ENCODE measurements at regions not wholly inside any gene's neighbourhood (a gene's known extent, or its start where the extent isn't known, plus 50 kb on each side); places are given as distances from the start of the nearest gene placed in this dataset.
A peak's percentile ranks its signal among the peaks of the same experiment; 100 is the strongest.

DNA sequence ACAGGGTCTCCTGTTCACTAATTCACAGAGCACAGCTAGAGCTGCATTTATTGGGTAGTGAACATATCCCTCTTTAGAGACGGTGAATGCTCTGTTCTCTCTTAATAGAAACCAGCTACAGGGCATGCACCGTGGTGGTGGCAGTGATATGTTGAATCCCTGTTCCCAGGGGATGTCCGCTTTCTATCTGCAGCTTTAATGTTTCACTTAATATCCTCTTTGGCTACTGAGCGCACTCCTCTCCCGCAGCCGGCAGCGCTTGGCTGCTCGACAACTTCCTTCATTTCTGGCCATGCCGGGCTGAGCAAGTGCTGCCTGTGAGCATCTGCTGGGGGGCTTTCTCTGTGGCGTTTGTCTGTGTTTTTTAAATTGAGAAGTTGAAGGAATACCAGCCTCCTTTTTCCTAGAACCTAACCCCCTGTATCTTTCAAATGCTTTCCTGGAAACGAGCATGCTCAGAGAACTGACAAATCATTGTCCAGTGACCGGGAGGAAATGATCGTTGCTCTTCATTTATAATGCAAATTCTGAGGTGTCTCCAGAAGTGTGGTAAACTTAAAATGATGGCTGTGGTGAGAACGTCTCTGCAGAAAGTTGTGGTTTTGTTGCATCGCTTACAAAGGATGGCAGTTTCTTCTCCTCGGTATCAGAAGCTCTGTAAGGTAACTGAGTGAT is 297.9 kb downstream of the UTRN start:
- DNase-seq = peak; percentile 56 to 85

DNA sequence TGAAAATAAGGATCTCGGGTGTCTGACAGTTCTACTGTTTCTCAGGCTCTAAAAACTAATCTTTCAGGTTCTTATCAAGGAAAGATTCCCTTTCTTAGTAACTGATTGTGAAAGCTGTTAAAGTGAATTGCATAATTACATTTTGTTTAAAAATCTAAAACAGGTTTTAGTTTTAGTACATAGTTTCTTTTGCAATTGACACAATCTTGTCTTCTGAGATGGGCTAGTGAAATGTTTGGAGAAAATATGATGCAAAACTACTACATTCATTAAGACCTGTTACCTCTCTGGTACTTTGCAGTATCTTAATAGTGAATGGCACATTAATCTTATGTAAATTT is 298.4 kb downstream of the UTRN start:
- no peak for DNase-seq

DNA sequence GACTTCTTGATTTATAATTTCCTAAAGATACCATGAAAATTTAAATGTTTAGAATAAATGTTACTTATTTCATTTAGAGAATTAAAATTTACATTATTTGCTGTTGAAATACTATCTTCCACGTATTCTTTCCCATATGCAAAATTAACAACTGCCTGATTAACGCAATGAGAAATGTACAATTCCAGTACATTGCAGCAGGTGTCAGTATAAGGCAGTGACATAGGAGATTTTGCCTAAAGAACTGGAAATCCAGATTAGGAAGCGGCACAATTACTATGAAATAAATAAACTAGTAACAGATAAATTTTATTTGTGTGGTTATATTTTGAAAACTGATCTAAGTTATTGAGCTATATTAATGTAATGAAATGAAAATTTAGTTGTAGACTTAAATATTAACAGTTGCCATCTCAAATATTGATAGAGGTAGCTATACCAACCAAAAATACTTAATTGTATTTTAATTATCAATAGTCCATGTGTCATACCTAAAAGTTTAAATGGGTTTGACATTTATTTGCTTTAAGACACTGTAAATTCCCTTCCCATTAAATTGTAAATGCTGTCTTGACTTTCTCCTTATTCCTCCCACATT is 300.2 kb downstream of the UTRN start:
- DNase-seq = peak; percentile 18 to 67

DNA sequence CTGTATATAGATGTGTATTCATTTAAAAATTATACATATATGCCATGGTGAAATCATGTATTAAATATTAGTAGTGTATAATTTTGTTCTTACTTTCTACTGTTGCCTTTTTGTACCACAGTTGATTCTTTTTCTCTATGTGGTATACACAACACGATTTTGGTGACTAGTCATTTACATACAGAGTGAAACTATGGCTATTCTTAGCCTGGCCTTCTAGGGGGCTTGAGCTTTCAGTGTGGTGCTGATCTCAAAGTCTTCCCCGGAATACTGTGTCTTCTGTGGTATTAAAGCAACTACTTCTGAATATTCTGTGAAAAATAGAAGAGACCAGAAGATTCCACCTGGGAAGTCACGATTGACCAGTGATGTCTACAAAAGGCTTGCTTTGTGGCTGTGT is 301.9 kb downstream of the UTRN start:
- peak in 1 of 2 experiments; percentile 1 for DNase-seq

DNA sequence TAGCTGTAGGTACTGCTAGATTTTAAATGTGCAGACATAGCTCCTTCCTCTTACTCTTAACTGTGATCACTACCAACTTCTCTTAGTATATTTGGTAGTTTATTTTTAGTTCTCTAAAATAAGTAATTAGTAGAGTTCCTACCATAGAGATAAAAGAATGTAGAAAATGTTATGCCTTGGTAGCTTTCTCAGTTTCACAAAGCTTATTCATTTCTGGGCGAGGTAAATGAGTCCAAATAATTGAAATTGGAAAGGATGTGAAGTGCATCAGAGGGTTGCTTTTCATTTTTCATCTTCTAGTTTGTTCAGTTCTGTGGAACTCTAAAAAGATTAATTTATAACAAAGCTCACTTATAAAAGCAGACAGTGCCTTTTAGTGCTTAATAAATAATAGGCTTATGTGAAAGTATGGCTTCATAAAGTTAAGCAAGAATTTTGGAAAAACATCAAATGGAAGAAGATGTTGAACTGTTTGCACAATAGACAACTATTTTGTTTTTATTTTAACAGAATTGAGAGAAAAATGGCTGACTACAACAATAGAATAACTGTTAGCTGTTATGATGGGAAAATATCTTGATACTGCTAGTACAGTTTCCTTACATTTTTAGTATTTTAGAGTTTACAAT is 303.7 kb downstream of the UTRN start:
- DNase-seq = no peak

DNA sequence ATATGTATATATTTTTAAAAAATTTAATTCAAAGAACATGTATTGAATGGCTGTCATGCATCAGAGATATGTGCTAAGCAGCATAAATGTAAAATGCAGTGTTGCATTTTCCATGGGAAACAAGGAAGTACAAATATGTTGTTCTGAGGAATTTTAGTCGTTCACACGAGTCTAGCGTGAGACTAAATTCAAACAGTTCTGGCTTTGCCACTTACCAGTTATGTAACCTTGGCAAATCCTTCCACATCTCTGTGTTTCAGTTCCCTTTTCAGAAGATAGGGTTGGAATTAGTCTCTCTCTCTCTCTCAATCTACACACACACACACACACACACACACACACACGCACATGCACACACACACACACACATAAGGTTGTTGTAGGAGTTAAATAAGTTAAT is 305.4 kb downstream of the UTRN start:
- DNase-seq = no peak

DNA sequence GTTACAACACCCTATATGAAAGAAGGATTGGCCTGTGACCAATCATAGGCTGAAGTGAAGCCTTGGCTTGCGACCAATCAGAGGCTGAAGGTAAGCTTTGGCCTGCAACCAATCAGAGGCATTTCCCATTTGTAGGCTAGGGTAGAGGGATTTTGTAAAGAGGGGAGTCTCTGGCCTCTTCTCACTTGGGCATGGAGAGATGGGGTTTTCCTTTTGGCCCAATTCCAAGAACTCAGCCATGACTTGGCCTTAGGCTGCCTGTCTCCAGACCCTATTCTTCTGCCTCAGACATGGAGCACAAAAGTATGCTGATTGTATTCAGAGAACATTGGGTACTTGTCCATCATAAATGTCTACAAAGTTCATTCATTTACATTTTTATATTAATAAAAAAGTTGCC is 308.3 kb downstream of the UTRN start:
- DNase-seq = no peak

DNA sequence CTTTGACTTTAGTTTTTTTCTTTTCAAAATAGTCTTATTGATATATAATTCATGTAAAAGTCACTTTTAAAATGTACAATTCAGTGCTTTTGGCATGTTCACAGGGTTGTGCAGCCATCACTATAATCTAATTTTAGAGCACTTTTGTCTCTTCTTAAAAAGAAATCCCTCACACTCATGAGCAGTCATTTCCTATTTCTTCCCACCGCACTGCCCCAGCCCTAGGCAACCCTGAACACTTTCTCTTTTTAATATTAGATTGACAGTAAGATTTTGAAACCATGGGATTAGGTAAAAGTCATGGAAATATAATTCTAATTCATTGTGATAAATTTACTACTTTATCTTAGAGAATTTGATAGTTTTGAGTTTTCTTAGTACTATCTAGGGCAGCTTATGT is 309.4 kb downstream of the UTRN start:
- no peak for DNase-seq

DNA sequence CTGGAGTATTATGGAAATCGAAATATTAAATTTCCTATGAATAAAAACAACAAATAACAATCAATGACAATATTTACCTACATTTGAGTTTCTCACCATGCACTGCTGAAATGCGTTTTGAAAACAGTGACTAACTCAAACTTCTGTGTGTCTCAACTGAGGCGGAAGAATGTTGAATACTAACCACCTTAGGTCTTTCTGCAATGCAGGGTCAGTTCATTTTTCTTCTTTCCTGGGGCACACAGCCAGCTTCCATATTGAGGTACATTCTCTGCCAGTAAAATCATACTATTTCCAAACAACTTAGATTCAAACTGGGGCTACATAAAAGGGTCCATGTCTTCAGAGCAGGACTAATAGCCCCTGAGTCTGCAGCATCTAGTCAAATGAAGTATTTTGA is 310.1 kb downstream of the UTRN start:
- no peak for DNase-seq

DNA sequence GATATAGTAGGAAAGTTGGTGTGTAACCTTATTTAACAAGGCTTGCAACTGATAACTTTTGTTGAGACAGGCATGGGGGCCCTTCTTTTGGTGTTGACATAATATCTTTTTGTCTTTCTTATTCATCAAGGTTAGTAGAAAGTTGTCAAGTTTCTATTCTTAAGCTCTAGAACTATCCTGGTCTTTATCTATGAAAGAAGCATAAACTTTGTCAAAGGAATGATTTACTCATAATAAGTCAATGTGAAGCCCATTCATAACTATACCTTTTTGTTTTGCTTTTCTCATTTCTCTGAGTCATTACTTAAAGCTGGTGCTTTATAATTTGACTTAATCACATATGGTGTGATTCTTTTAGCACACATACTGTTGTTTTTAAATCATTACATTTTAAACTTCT is 312.4 kb downstream of the UTRN start:
- no peak for DNase-seq

DNA sequence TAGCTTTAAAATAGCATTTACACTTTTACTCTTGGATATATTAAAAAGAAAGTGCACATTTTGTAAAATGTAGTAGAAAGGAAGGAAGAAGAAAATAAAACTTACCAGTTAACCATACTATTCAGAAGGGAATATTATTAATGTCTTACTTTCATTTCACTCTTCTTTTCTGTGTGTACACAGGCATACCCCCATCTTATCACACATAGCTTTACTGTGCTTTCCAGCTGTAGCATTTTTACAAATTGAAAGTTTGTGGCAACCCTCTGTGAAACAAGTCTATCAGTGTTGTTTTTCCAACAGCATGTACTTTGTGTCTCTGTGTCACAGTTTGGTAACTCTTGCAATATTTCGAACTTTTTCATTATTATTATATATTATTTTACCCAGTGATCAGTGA is 314.5 kb downstream of the UTRN start:
- no peak for DNase-seq

DNA sequence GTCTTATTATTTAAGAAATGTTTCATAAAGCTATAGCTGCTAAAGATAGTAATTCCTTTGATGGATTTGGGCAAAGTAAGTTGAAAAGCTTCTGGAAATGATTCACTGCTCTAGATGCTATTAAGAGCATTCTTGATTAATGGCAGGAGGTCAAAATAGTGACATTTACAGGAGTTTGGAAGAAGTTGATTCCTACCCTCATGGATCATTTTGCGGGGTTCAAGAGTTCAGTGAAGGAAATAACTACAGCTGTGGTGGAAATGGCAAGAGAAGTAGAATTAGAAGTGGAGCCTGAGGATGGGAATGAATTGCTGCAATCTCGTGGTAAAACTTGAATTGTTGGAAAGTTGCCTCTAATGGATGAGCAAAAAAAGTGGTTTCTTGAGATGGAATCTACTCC is 316.1 kb downstream of the UTRN start:
- no peak for DNase-seq

DNA sequence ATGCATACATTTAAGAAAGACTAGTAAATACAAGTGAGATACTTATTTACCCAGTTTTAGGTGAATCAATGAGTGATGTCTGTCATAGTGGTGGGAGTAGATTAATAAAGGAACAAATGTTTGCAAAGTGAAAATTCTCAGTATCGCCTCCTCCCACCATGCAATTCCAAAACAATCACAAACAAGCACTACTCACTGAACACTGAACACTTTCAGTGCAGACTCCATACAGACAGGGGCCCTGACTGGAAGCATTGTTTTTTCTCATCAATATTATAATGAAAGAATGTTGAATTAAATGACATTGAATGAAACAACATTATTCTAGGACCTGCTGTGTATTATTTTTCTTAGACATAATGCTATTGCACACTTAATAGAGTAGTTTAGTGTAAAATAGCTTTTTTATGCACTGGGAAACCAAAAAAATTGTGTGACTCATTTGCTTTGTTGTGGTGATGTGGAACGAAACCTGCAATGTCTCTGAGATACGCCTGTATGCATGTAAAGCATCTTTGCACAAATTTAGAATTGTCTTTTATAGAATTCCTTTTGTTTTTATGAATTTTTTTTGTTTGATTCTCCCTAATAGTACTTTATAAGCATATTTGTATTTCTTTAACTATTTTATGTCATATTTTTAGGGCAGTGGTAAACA is 317.5 kb downstream of the UTRN start:
- no peak for DNase-seq

DNA sequence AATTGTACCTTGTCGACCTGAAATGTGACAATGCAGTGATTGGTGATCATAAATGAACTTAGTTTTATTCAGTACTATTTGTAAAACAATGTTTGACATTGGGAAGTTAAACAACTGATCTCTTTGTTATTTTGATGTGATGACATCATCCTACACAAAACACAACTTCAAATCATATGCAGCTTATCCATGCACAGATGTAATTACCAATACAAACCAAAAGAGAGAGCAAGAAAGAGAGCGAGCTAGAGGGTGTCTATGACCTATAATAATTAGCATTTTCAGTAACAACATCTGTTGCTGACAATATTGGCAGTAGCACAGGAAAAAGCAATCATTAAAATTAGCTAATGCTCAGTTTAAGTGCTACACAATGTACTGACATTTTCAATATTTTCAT is 320.9 kb downstream of the UTRN start:
- DNase-seq = peak in 1 of 2 experiments; percentile 68

DNA sequence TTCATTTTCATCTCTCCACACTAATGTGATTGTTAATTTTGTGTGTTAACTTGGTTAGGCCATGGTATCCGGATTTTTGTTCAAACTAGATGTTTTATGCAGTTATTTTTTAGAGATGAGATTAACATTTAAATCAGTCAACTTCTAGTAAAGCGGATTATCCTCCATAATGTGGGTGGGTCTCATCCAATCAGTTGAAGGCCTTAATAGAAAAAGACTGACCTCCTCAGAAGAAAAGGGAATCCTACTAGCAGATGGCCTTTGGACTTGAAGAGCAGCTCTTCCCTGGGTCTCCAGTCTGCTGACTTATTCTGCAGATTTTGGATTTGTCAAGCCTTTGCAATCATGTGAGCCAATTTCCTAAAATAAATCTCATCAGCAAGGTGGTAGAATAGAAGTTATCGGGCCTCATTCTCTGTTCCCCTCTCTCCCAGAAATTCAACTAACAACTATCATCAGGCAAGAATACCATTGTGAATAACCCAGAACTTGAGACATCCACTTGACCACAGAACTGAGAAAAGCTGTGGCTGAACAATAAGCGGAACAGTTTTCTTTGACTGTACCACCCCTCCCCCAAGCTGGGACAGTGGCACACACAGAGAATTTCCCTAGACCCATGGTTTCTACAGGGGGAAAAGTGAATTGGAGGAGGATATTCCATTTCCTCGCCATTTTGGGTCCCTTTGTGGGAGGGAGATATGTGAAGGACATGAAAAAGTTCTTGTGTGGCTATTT is 323.0 kb downstream of the UTRN start:
- DNase-seq = no peak

DNA sequence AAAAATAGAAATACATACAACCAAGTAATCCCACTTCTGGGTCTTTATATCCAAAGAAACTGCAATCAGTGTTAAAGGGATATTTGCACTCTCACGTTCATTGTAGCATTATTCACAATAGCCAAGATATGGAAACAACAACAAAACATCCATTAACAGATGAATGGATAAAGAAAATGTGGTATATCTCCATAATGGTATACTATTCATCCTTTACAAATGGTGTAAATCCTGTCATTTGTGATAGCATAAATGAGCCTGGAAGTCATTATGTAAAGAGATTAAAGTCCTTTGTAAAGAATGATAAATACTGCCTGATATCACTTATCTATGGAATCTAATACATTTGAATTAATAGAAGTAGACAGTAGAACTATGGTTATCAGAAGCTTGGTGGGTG is 327.7 kb downstream of the UTRN start:
- DNase-seq = no peak

DNA sequence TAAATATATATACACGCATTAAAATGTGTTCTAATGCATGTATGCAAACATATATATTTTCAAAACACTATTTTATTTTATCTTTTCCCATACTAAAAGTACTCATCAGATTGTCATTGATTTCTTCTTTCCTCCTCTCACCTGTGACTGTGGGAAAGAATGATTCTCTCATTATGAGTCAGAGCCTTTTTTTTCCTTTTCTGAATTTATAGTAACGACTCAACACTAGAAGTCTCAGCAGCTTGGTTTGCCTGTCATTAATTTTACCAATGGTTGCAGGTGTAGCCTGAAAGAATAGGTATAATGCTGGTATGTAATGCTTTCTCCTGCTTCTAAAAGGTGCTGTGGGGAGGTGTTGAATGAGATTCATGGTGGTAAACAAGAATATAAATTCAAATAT is 328.7 kb downstream of the UTRN start:
- DNase-seq = no peak

DNA sequence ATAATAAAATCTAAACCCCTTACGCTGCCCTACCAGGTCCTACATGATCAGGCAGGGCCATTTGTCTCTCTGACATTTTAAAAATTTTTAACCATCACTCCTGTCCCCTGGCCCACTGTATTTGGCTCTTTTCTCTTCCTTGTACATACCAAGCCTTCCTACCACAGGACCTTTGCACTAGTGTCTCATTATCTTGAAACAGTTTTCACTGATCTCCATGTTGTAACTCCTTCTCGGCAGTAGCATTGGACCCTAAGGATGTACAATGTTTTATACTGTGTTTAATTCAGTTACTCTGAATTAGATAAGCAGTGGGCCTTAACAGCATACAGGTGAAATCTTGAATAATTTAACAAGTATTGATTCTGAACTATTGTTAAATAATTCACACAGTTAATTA is 330.7 kb downstream of the UTRN start:
- DNase-seq = no peak

DNA sequence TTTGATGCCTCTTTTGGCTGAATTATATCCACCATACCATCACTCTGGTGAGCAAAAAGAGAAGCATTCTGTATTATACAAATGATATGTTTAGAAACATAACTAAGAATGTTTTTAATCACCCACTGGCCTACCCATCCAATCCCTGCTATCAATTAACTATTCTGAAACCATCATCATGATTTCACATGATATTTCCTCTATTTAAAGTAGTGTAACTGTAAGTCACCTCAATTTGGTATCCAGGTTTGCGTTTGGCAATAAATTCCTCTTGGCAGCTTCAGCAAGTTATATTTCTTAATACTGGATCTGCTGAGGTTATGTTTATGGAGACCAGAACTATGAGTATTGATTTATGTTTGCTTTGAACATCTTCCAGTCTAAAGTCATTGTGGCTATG is 332.1 kb downstream of the UTRN start:
- DNase-seq = no peak

DNA sequence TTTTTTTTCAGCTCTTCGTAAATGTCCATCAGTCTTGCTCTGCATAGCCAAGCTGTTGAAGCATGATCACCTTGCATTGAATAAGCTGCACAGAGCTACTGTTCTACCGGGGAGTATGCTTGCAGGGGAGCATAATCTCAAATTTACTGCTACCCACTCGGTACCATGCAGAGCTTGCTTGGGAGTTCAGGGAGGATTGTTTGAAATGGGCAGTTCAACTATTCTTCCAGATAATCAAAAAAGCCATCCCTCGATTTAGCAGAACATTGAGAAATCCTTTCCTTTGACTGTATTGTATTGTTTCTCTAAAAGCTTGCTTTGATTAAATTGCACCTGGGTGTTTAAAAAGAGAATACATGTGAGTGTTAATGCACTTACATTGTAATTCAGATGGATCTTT is 332.6 kb downstream of the UTRN start:
- DNase-seq = no peak

DNA sequence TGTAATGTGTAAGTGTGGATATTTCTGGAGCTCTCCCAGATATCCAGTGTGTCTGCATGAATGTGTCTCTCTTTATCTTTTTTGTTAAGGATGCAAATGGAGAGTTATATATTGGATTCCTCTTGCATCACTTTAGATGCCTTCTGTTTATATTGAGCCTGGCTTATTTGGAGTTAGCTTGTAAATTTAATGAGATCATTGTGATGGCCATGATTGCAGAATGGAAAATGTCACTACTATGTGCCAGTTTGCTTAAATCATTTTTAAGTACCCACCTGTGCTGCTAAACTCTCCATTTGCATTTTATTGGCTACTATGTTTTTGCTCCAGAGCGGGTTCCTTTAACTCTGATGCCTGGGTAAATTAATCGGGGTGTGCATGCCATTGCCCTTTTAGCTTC is 334.8 kb downstream of the UTRN start:
- peak in 1 of 2 experiments; percentile 16 for DNase-seq

DNA sequence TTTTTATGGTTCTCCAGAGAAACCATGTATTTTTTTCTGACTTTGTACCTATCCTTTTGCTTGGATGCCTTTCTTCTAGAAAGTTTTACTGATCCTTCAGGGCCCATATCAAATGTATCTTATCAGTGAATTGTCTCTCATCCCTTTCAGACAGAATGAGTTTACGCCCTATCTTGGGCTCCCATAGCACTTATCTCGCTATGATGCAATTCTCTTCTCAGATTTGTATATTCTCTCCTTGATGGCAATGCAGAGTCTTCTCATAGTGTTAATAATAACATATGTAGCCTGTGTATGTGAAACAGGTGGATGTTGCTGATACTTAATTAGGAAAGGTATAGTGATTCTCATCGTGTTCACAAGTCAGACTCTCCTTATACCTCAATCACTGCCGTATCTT is 336.2 kb downstream of the UTRN start:
- DNase-seq = no peak

DNA sequence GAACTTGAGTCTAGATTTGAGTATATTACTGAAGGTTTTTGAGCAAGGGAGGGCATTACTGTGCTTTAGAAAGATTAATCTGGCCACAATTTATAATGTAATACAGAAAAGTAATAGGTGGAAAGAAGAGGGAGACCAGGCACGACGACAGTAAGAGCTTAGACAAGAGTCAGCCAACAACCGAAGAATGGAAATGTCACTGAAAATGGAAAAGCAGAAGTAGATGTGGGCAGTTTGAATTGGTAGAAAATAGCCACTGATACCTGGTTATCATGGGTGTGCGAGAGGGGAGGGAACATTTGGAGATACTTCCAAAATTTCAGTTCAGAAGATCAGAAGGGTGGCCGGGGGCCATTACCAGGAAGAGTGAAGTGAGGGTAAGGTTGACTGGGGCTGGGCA is 339.1 kb downstream of the UTRN start:
- no peak for DNase-seq

DNA sequence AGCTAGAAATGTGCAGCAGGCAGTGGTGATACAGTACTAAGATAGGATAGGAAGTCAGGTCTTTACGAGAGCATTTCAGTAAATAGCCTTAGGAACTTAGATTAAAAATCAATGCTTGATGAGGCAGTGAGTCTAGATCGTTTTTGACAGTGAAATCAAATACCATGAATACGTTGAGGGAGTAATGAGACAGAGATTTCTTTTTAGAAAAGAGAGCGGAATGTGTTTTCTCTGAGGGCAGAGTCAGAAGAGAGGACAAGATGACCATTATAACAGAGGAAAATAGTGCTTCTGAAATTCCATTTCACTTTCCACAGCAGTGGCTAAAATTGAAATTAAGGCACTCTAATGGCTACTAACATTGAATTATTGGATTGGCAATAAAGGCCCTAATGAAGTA is 339.6 kb downstream of the UTRN start:
- DNase-seq = no peak
